Keratinocyte (primary cell): ENCODE measurements at regions not wholly inside any gene's neighbourhood (a gene's known extent, or its start where the extent isn't known, plus 50 kb on each side); places are given as distances from the start of the nearest gene placed in this dataset.

Source experiments
- EZH2 ChIP-seq: IDR thresholded peaks from one replicate; pipeline ENCODE4 v1.6.1; 2012; ENCODE audit warnings: inconsistent platforms, mild to moderate bottlenecking, low read length, moderate library complexity
- TF ChIP-seq, protein P1 (sequence below), 3 experiments: IDR thresholded peaks in 1 of 3; conservative IDR thresholded peaks in 1 of 3; optimal IDR thresholded peaks in 1 of 3; 2 replicates in 2 of 3; 3 replicates in 1 of 3; pipeline versions ENCODE3 to v1.5.1; 2011; ENCODE audit warnings: low read length in 3 of 3, mild to moderate bottlenecking in 3 of 3, moderate library complexity in 2 of 3, control low read depth in 1 of 3, inconsistent platforms in 1 of 3; ENCODE audit not compliant: insufficient read depth in 2 of 3; ENCODE audit errors: extremely low read depth in 1 of 3

DNA sequence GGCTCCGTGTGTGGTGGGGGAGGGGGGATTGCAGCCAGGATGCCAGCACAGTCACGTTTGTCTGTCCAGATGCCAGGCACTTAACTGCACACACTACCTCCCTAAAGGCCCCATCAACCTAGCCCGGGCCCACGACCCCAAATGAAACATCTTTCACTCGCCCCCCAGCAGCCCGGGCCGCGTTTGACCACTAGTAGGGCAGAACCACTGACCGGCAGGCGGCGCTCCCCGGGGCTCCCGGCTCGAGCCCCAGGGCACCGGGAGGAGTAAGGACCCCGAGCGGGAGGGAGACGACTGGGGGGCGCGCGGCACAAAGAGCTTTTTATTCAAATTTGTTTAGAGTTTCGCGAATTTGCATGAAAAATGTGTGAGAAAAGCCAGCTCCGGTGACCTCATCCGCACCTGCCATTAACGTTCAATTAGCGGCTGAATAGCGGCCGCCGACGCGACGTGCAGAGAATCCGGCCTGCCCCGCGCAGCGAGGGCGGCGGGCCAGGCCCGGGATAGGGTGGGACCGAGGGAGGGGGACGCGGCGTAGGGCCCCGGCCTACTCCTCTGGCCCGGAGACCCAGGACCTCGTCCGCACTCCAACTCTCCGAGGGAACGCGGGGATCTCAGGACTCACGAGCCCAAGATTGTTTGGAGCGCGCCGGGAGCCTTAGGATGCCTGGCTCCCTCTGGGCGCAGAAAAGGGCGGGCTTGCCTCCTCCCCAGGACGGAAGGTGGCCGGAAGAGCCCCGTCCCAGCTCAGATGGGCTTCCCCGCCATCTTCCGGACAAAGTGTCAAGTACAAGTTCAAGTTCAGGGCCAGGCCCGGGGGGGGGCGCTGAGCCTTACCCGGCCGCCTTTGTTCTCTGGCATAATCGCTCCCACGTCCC, 64.9 kb upstream of the POLG start:
- TF ChIP-seq, protein P1, sequence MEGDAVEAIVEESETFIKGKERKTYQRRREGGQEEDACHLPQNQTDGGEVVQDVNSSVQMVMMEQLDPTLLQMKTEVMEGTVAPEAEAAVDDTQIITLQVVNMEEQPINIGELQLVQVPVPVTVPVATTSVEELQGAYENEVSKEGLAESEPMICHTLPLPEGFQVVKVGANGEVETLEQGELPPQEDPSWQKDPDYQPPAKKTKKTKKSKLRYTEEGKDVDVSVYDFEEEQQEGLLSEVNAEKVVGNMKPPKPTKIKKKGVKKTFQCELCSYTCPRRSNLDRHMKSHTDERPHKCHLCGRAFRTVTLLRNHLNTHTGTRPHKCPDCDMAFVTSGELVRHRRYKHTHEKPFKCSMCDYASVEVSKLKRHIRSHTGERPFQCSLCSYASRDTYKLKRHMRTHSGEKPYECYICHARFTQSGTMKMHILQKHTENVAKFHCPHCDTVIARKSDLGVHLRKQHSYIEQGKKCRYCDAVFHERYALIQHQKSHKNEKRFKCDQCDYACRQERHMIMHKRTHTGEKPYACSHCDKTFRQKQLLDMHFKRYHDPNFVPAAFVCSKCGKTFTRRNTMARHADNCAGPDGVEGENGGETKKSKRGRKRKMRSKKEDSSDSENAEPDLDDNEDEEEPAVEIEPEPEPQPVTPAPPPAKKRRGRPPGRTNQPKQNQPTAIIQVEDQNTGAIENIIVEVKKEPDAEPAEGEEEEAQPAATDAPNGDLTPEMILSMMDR (optimal IDR thresholded peaks at IDR 0.05 in 1 of 3, IDR thresholded peaks at IDR 0.05 in 1 of 3, conservative IDR thresholded peaks at IDR 0.05 in 1 of 3; ENCODE audit: extremely low read depth in 1 of 3, insufficient read depth in 2 of 3, low read length in 3 of 3): peak; percentile 20 to 48 (median 47)
- TF ChIP-seq EZH2: peak; percentile 95
